Body of pancreas (tissue), 4 donors: ENCODE measurements at regions not wholly inside any gene's neighbourhood (a gene's known extent, or its start where the extent isn't known, plus 50 kb on each side); places are given as distances from the start of the nearest gene placed in this dataset.

Experiments used
- ATAC-seq: fragments of 150-250 bp; one replicate; pipeline ENCODE4 v1.9.1; 2016
- DNase-seq, 4 donors: peaks; one replicate each; pipeline ENCODE4 v3.0.0-alpha.2; 2019
- H3K27ac ChIP-seq, 4 donors: fragments of 200-600 bp; sonication (generic); 1 replicate in 3 of 4; 2 replicates in 1 of 4; pipeline versions ENCODE4 v1.5.1 to v1.6.1; 2016 to 2019; ENCODE audit warnings: mild to moderate bottlenecking in 1 of 4, mixed read lengths in 1 of 4, moderate library complexity in 1 of 4
- H3K27me3 ChIP-seq, 2 donors: fragments of 200-600 bp; sonication (generic); one replicate each; pipeline ENCODE4 v1.6.0; 2016; ENCODE audit warnings: mild to moderate bottlenecking in 1 of 2
- H3K36me3 ChIP-seq, 2 donors: fragments of 200-600 bp; sonication (generic); replicated peaks in 1 of 2; 2 replicates each; pipeline ENCODE4 v1.5.1; 2016; ENCODE audit warnings: low read depth in 2 of 2; ENCODE audit not compliant: insufficient read depth in 1 of 2
- H3K4me1 ChIP-seq: fragments of 200-600 bp; sonication (generic); one replicate; pipeline ENCODE4 v1.6.0; 2016
- H3K4me3 ChIP-seq, 2 donors: fragments of 200-600 bp; sonication (generic); 1 replicate in 1 of 2; 2 replicates in 1 of 2; pipeline ENCODE4 v1.5.1; 2016 to 2019
- H3K9me3 ChIP-seq, 3 donors: fragments of 200-600 bp; sonication (generic); 1 replicate in 2 of 3; 2 replicates in 1 of 3; pipeline ENCODE4 v1.5.1; 2016
- POLR2A ChIP-seq, 3 donors: fragments of 450-650 bp; IDR thresholded peaks; one replicate each; pipeline ENCODE4 v1.6.1; 2016; ENCODE audit warnings: antibody characterized with exemption in 3 of 3, mild to moderate bottlenecking in 2 of 3
- WGBS, 2 donors: methylation state at CpG; one replicate each; pipeline ENCODE4 v1.1.5; 2017; 5-methylcytosine and 5-hydroxymethylcytosine counted together
- intact Hi-C: fragments of 100-400 bp; cut with DNase I; formaldehyde crosslinking; loops from one replicate; pipeline ENCODE4 v1.15.1; 2023
- TF ChIP-seq, protein P1 (sequence below), 7 experiments: fragments of 450-650 bp in 4 of 7; fragments of 200-600 bp in 3 of 7; sonication (generic) in 3 of 7; IDR thresholded peaks; one replicate each; pipeline ENCODE4 v1.5.1; 2016 to 2019; ENCODE audit warnings: antibody characterized with exemption in 7 of 7

DNA sequence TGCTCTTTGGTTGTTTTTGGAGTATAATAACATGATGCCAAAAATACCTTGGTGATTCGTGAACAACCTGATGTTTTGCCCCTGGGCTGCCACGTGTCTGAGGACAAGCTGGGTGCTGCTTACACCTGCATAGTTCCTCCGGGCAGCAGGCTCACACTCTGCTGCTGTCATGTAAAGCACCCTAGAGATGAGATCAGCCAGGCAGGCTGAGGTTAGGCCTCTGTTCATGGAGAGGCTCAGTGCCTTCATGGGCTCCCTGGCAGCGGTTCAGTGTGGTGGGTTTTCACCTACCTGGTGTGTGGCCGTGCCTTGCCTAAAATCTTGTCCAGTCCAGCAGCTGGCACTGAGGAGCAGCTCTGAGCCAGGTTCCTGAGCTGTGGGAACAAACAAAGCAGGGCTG is 60.1 kb upstream of the TAGAP start:
- DNase-seq: no peak

DNA sequence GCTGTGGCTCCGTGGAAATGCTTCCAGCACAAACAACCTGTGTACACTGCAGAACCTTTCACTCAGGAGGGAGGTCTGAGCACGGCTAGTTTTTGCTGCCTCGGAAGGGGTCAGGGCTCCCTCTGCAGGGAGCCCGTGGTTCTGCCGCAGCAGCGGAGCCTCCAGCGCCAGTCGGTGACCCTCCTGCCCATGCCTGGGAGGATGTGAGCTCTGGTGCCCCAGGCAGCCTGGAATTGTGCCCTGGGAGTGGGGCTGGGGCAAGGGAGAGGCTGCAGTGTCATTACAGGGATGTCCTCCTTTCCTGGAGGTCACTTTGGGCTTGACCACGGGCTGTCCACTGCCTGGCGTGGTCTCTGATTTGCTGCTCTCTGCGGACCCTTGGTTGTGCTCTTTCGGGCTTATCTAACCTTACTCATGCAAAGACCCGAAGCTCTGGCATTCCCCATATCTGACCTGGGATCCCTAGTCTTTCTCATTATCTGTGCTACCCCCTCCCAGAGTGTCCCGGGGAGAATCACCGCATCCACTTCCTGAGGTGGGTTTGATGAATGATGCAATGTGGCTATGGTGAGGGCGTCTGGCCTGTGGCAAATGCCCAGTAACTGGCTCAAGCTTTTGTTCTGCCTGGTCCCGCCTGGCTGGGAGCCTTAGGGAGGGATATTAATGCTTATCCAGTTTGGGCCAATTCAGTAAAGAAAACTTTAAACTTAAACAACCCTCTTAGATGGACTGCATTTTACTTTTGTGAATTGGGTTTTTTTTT is 59.6 kb upstream of the TAGAP start:
- peak; percentile 62 to 73 (median 70) for DNase-seq
- H3K9me3 ChIP-seq: no peaks in the 10 kb centered on the region
- TF ChIP-seq, protein P1, sequence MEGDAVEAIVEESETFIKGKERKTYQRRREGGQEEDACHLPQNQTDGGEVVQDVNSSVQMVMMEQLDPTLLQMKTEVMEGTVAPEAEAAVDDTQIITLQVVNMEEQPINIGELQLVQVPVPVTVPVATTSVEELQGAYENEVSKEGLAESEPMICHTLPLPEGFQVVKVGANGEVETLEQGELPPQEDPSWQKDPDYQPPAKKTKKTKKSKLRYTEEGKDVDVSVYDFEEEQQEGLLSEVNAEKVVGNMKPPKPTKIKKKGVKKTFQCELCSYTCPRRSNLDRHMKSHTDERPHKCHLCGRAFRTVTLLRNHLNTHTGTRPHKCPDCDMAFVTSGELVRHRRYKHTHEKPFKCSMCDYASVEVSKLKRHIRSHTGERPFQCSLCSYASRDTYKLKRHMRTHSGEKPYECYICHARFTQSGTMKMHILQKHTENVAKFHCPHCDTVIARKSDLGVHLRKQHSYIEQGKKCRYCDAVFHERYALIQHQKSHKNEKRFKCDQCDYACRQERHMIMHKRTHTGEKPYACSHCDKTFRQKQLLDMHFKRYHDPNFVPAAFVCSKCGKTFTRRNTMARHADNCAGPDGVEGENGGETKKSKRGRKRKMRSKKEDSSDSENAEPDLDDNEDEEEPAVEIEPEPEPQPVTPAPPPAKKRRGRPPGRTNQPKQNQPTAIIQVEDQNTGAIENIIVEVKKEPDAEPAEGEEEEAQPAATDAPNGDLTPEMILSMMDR (IDR thresholded peaks at IDR 0.05): peak; percentile 71 to 85 (median 82)
- TF ChIP-seq POLR2A (IDR thresholded peaks at IDR 0.05): no peak
- H3K4me3 ChIP-seq: no peak overlapping the region
- 26 to 35% methylated on average over 14 to 17 of the region's 17 CpGs for WGBS, 2 donors
- no peaks in the 10 kb centered on the region for H3K36me3 ChIP-seq
- H3K4me1 ChIP-seq: peaks cover 12% of the 10 kb centered on the region
- no peak overlapping the region for H3K27ac ChIP-seq
- H3K27me3 ChIP-seq: no peaks in the 10 kb centered on the region
- intact Hi-C loops: no loop called here
- ATAC-seq: peak; percentile 84

More for the DNA sequence above, 60.1 kb upstream of the TAGAP start:
- WGBS, 2 donors: 70 to 79% methylated on average over 5 of the region's 5 CpGs
- Histone ChIP-seq H3K27me3 (no peaks in the 10 kb centered on the region), H3K36me3 (no peaks in the 10 kb centered on the region), H3K27ac (no peak overlapping the region), H3K4me3 (no peak overlapping the region), H3K4me1 (peaks cover 12% of the 10 kb centered on the region), H3K9me3 (no peaks in the 10 kb centered on the region)
- intact Hi-C loops: no loop called here
- ATAC-seq: no peak
- no peak for TF ChIP-seq POLR2A (IDR thresholded peaks at IDR 0.05)
- TF ChIP-seq, protein P1 (IDR thresholded peaks at IDR 0.05): no peak

DNA sequence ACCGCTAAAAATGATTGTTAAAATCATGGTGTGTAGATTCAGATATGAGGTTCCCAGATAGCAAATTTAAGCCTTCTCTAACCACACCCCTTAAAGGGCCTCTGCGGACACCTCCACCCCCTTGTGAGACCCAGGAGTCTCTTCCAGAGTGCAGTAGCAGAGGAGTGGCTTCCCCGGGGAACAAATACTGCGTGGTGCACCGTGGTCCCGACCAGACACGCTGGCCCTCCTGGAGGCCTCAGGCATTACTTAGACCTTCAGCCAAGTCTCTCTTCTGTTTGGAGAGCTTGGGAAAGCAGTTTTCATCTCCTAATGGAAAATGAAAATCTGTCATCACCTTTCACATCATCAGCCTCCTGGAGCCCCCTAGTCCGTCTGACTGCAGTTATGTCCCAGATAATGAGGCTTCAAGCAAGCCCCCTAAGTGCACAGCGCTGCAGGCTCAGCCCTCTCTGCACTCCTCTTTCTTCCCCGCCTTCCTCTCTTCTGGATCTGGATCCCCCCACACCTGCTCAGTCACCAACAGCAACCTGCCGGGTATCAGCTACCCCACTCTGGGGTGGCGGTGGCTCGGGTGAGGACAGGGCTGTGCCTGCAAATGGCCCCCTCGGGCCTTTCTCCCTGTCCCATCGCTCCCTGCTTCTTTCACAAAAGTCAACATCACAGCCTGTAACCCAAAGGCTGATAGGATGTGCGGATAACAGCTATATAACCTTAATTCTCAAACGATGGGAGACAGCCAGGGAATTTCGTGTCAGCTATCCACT is 58.8 kb upstream of the TAGAP start:
- no peak for TF ChIP-seq POLR2A (IDR thresholded peaks at IDR 0.05)
- TF ChIP-seq, protein P1 (IDR thresholded peaks at IDR 0.05): no peak
- Histone ChIP-seq H3K4me1 (peaks cover 12% of the 10 kb centered on the region), H3K27me3 (no peaks in the 10 kb centered on the region), H3K27ac (no peak overlapping the region), H3K9me3 (no peaks in the 10 kb centered on the region), H3K4me3 (no peak overlapping the region), H3K36me3 (no peaks in the 10 kb centered on the region)
- WGBS, 2 donors: 40 to 45% methylated on average over 18 of the region's 18 CpGs
- intact Hi-C loops: no loop called here
- no peak for DNase-seq
- no peak for ATAC-seq

DNA sequence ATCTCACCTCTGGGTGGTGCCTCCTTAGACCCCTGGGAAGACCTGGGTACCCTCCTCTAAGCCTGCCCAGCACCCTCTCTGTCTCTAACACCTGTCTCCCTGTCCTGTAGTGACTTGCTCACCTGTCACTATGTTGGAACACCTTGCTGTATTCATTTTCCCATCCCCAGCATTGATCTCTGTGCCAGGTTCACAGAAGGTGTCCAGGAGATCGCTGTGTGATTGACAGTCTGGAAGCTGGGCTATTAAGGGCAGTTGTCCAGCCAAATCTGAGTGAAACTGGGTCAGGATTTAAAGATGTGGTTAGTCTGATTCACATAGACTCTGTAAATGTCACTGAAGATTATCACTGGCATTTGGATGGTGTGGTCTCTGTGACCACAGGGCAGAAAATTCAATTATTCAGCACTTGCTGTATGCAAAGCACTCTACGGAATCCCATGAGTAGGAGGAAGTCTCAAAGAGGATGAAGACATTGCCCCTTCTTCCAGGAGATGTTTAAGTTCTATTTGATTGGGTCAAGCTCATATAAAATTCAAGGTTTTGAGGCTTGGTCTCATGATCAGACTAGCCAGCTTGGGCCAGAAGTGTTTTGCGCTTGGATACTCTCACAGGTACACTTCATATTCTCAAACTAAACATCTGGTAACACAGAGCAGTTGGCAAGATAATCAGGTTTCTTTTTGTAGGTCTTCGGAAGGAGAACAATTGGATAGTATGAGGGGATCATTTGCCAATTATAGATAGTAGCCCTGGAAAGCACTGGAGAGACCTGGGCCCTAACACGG is 57.8 kb upstream of the TAGAP start:
- no peak for TF ChIP-seq POLR2A (IDR thresholded peaks at IDR 0.05)
- TF ChIP-seq, protein P1 (IDR thresholded peaks at IDR 0.05): no peak
- intact Hi-C loops: no loop called here
- H3K36me3 ChIP-seq: no peaks in the 10 kb centered on the region
- no peak overlapping the region for H3K4me3 ChIP-seq
- peaks cover 12% of the 10 kb centered on the region for H3K4me1 ChIP-seq
- 75 to 77% methylated on average over 5 of the region's 5 CpGs for WGBS, 2 donors
- no peaks in the 10 kb centered on the region for H3K9me3 ChIP-seq
- no peak for DNase-seq
- H3K27ac ChIP-seq: no peak overlapping the region
- no peak for ATAC-seq
- H3K27me3 ChIP-seq: no peaks in the 10 kb centered on the region
